GM23248 (cell line): ENCODE measurements at regions not wholly inside any gene's neighbourhood (a gene's known extent, or its start where the extent isn't known, plus 50 kb on each side); places are given as distances from the start of the nearest gene placed in this dataset.

Experiments
- EZH2 ChIP-seq: fragments of 200-600 bp; sonication (generic); IDR thresholded peaks from 2 replicates; pipeline ENCODE4 v1.6.1; 2018; ENCODE audit warnings: antibody characterized with exemption, mild to moderate bottlenecking; ENCODE audit not compliant: insufficient read depth, poor library complexity, severe bottlenecking
- EZH2phosphoT487 ChIP-seq: fragments of 200-600 bp; sonication (generic); IDR thresholded peaks from 2 replicates; pipeline ENCODE4 v1.6.1; 2018; ENCODE audit warnings: antibody characterized with exemption, moderate library complexity, mild to moderate bottlenecking, low read depth; ENCODE audit not compliant: insufficient read depth

DNA sequence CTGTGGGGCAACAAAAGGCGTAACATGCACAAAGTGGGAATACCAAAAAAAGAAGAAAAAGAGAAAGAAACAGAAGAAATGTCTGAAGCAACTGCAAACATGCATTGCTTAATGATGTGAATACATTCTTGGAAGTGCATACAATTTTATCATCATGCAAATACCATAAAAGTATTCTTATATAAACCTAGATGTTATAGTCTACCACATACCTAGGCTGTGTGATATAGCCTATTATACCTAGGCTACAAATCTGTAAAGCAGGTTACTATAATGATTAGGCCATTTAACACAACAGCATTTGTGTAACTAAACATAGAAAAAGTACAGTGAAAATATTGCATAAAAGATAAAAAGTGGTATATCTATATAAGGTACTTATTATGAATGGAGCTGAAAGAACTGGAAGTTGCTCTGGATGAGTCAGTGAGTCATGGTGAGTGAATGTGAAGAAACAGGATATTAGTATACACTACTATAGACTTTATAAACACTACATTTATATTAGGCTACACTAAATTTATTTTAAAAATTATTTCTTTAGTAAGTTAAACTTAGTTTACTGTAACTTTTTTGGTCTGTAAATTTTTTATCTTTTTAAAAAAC, 319.4 kb upstream of the KCNH7 start:
- TF ChIP-seq EZH2phosphoT487: no peak
- TF ChIP-seq EZH2: no peak
